Hepatocyte (in vitro differentiated cells): ENCODE measurements at regions not wholly inside any gene's neighbourhood (a gene's known extent, or its start where the extent isn't known, plus 50 kb on each side); places are given as distances from the start of the nearest gene placed in this dataset.

ENCODE experiments used
- DNase-seq: peaks from one replicate; pipeline ENCODE4 v3.0.0-alpha.2; 2016; ENCODE audit warnings: low spot score
- H2AFZ ChIP-seq: fragments of 200-600 bp; sonication (generic); 2 replicates; pipeline ENCODE4 v1.6.0; 2016; ENCODE audit warnings: antibody characterized with exemption, mild to moderate bottlenecking
- H3K27ac ChIP-seq: fragments of 200-600 bp; sonication (generic); 2 replicates; pipeline ENCODE4 v1.5.1; 2016; ENCODE audit warnings: mild to moderate bottlenecking
- H3K27me3 ChIP-seq: fragments of 200-600 bp; sonication (generic); 2 replicates; pipeline ENCODE4 v1.6.1; 2016
- H3K36me3 ChIP-seq: fragments of 200-600 bp; sonication (generic); replicated peaks from 2 replicates; pipeline ENCODE4 v1.5.1; 2016; ENCODE audit warnings: low read depth; ENCODE audit not compliant: insufficient read depth
- H3K4me1 ChIP-seq: fragments of 200-600 bp; sonication (generic); 2 replicates; pipeline ENCODE4 v1.5.1; 2016; ENCODE audit warnings: mild to moderate bottlenecking, moderate library complexity; ENCODE audit not compliant: insufficient read depth
- H3K4me2 ChIP-seq: fragments of 200-600 bp; sonication (generic); 2 replicates; pipeline ENCODE4 v1.6.0; 2016
- H3K4me3 ChIP-seq: fragments of 200-600 bp; sonication (generic); 2 replicates; pipeline ENCODE4 v1.5.1; 2016; ENCODE audit warnings: mild to moderate bottlenecking
- H3K79me2 ChIP-seq: fragments of 200-600 bp; sonication (generic); 2 replicates; pipeline ENCODE4 v1.6.0; 2017; ENCODE audit warnings: mild to moderate bottlenecking
- H3K9me2 ChIP-seq: fragments of 200-600 bp; sonication (generic); replicated peaks from 2 replicates; pipeline ENCODE4 v1.6.0; 2017; ENCODE audit warnings: mild to moderate bottlenecking; ENCODE audit not compliant: insufficient read depth
- H3K9me3 ChIP-seq: fragments of 200-600 bp; sonication (generic); 2 replicates; pipeline ENCODE4 v1.5.1; 2016; ENCODE audit warnings: low read depth, mild to moderate bottlenecking
- H4K20me1 ChIP-seq: fragments of 200-600 bp; sonication (generic); 2 replicates; pipeline ENCODE4 v1.6.0; 2016; ENCODE audit warnings: mild to moderate bottlenecking; ENCODE audit not compliant: insufficient read depth, poor library complexity, severe bottlenecking
- EZH2 ChIP-seq: fragments of 200-600 bp; sonication (generic); IDR thresholded peaks from 2 replicates; pipeline ENCODE4 v1.6.1; 2016; ENCODE audit warnings: antibody characterized with exemption, mild to moderate bottlenecking, borderline replicate concordance
- EZH2phosphoT487 ChIP-seq: fragments of 200-600 bp; sonication (generic); IDR thresholded peaks from one replicate; pipeline ENCODE4 v1.6.1; 2018; ENCODE audit warnings: antibody characterized with exemption, mild to moderate bottlenecking, low read depth, moderate library complexity; ENCODE audit not compliant: unreplicated experiment, severe bottlenecking
- WGBS: methylation state at CpG from one replicate; pipeline ENCODE4 v1.1.6; 2016; ENCODE audit warnings: low lambda C conversion rate; ENCODE audit errors: missing lambda C conversion rate; 5-methylcytosine and 5-hydroxymethylcytosine counted together
- TF ChIP-seq, protein P1 (sequence below): fragments of 200-600 bp; sonication (generic); IDR thresholded peaks from 2 replicates; pipeline ENCODE4 v1.5.1; 2016; ENCODE audit warnings: antibody characterized with exemption, mild to moderate bottlenecking; ENCODE audit not compliant: poor library complexity

DNA sequence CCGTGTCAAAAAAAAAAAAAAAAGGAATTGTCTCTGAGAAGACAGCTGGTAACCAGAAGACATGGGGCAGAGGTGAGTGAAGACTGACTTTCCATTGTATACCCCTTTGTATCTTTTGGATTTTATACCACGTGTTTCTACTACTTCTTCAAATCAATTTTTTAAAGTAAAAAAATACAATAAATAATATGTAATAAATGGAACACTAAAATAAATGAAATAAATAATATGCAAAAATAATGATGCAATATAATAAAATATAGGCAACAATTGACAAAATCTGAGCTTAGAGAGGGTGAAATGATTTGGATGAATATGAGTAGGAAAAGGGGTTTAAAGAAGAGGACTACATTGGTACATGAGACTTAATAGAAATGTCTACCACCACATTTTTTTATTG is 155.8 kb downstream of the IL15 start:
- Histone ChIP-seq H3K79me2 (no peaks in the 10 kb centered on the region), H3K4me2 (no peak overlapping the region), H3K27me3 (no peaks in the 10 kb centered on the region), H3K4me1 (no peaks in the 10 kb centered on the region), H2AFZ (no peak overlapping the region), H3K27ac (no peak overlapping the region), H3K9me3 (no peaks in the 10 kb centered on the region), H4K20me1 (no peaks in the 10 kb centered on the region), H3K4me3 (no peak overlapping the region), H3K36me3 (no peaks in the 10 kb centered on the region), H3K9me2 (no peaks in the 10 kb centered on the region)
- DNase-seq: no peak
- WGBS: 95% methylated on average over 2 of the region's 2 CpGs
- TF ChIP-seq EZH2 (no peak), EZH2phosphoT487 (no peak)
- TF ChIP-seq, protein P1, sequence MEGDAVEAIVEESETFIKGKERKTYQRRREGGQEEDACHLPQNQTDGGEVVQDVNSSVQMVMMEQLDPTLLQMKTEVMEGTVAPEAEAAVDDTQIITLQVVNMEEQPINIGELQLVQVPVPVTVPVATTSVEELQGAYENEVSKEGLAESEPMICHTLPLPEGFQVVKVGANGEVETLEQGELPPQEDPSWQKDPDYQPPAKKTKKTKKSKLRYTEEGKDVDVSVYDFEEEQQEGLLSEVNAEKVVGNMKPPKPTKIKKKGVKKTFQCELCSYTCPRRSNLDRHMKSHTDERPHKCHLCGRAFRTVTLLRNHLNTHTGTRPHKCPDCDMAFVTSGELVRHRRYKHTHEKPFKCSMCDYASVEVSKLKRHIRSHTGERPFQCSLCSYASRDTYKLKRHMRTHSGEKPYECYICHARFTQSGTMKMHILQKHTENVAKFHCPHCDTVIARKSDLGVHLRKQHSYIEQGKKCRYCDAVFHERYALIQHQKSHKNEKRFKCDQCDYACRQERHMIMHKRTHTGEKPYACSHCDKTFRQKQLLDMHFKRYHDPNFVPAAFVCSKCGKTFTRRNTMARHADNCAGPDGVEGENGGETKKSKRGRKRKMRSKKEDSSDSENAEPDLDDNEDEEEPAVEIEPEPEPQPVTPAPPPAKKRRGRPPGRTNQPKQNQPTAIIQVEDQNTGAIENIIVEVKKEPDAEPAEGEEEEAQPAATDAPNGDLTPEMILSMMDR: no peak

DNA sequence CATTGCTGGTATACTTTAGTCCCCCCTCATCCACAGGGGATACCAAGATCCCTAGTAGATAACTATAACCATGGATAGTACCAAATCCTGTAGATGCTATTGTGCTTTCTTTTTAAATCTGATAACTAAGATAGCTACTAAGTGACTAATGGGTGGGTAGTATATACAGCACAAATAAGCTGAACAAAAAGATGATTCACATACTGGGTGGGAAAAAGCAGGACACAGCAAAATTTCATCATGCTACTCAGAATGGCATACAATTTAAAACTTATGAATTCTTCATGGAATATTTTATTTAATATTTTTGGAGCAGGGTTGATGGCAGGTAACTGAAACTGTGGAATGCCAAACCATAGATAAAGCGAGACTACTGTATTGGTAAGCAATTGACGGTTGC is 161.6 kb downstream of the IL15 start:
- Histone ChIP-seq H3K9me3 (no peaks in the 10 kb centered on the region), H4K20me1 (no peaks in the 10 kb centered on the region), H3K9me2 (no peaks in the 10 kb centered on the region), H3K4me2 (no peak overlapping the region), H2AFZ (no peak overlapping the region), H3K27me3 (no peaks in the 10 kb centered on the region), H3K4me3 (no peak overlapping the region), H3K36me3 (no peaks in the 10 kb centered on the region), H3K79me2 (no peaks in the 10 kb centered on the region), H3K27ac (no peak overlapping the region), H3K4me1 (no peaks in the 10 kb centered on the region)
- TF ChIP-seq EZH2phosphoT487 (no peak), EZH2 (no peak)
- TF ChIP-seq, protein P1: no peak
- 95% methylated on average over 2 of the region's 2 CpGs for WGBS
- DNase-seq: no peak

DNA sequence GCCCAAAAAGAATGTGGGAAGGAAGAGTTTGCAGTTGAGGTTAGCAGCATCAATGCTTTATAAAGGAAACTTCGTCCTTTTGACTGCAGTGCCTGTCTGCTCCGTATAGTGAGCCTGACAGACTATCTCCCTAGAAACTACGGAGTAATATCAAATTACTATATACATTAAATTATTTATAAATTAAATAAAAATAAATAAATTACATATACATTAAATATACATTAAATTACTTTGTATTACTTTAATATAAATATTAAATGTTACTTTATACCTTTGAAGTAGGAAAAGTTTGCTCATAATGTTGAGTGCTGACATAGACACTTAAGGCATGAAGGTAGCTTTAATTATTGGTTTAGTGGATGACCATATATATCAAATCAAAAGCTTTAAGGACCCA is 165.2 kb downstream of the IL15 start:
- no peaks in the 10 kb centered on the region for H3K9me2 ChIP-seq
- no peak overlapping the region for H3K4me2 ChIP-seq
- H4K20me1 ChIP-seq: no peaks in the 10 kb centered on the region
- TF ChIP-seq, protein P1: no peak
- no peak for TF ChIP-seq EZH2
- no peak for TF ChIP-seq EZH2phosphoT487
- no peak overlapping the region for H3K4me3 ChIP-seq
- DNase-seq: no peak
- no peaks in the 10 kb centered on the region for H3K36me3 ChIP-seq
- H3K9me3 ChIP-seq: no peaks in the 10 kb centered on the region
- no peaks in the 10 kb centered on the region for H3K79me2 ChIP-seq
- 95% methylated on average over 3 of the region's 3 CpGs for WGBS
- no peak overlapping the region for H2AFZ ChIP-seq
- H3K27me3 ChIP-seq: no peaks in the 10 kb centered on the region
- H3K27ac ChIP-seq: no peak overlapping the region
- no peaks in the 10 kb centered on the region for H3K4me1 ChIP-seq

DNA sequence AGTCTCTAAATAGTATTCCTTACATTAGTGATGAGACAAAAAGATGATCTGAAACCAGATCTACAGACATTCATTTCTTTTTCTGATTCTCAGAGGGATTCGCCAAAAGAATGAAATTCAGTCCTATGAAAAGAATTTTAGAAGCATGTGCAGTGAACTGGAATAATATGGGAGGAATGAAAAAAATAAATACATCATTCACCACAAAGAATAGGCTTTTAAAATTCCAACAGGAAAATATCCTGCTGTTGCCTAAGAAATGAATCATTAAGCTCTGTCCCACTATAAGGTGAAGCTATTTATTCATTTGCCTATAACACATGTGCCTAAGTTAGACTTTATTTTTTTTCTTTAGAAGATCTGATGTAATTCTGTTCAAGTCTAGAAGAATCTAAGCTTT is 165.9 kb downstream of the IL15 start:
- WGBS: 85% methylated on average over 1 of the region's 1 CpG
- no peak for TF ChIP-seq EZH2phosphoT487
- Histone ChIP-seq H3K27ac (no peak overlapping the region), H3K4me3 (no peak overlapping the region), H3K9me3 (no peaks in the 10 kb centered on the region), H3K4me2 (no peak overlapping the region), H3K79me2 (no peaks in the 10 kb centered on the region), H3K9me2 (no peaks in the 10 kb centered on the region), H2AFZ (no peak overlapping the region), H4K20me1 (no peaks in the 10 kb centered on the region), H3K4me1 (no peaks in the 10 kb centered on the region), H3K27me3 (no peaks in the 10 kb centered on the region), H3K36me3 (no peaks in the 10 kb centered on the region)
- DNase-seq: no peak
